ENCODE measurements at regions not wholly inside any gene's neighbourhood (a gene's known extent, or its start where the extent isn't known, plus 50 kb on each side); places are given as distances from the start of the nearest gene placed in this dataset.

DNA sequence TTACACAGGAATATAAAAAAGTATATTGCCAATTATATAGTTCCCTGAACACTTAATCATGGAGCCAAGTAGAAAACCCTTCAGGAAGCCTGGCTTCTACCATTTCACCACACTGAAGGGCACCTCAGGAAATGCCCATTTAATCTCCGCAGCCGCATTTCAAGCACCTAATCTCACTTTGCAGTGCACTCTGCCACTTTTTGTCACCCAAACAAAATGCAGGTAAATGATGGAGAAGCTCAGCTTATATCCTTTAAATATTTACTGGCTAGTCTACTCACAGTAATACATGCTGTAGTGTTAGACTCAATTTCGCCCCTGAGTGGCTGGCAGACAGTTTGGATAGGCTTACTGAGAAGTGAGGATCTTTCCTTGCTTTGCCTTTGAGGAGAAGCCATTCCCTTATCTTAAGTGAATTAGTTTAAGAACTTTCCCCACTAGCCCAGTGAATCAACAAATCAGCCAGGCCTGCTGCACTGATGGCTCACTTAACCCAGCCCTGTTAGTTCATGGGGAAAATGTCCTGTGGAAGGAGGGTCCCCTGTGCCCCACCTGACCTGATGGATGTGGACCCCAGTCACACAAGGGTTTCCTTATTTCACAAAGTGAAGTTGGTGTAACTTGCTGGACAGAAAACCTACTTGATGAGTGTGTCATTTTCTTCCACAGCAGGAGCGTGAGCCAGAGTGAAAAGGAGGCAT is 209.7 kb downstream of the CAAP1 start:
- TF ChIP-seq, protein P1, sequence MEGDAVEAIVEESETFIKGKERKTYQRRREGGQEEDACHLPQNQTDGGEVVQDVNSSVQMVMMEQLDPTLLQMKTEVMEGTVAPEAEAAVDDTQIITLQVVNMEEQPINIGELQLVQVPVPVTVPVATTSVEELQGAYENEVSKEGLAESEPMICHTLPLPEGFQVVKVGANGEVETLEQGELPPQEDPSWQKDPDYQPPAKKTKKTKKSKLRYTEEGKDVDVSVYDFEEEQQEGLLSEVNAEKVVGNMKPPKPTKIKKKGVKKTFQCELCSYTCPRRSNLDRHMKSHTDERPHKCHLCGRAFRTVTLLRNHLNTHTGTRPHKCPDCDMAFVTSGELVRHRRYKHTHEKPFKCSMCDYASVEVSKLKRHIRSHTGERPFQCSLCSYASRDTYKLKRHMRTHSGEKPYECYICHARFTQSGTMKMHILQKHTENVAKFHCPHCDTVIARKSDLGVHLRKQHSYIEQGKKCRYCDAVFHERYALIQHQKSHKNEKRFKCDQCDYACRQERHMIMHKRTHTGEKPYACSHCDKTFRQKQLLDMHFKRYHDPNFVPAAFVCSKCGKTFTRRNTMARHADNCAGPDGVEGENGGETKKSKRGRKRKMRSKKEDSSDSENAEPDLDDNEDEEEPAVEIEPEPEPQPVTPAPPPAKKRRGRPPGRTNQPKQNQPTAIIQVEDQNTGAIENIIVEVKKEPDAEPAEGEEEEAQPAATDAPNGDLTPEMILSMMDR (IDR thresholded peaks at IDR 0.05) = no peak
- TF ChIP-seq POLR2A (IDR thresholded peaks at IDR 0.05) = no peak
